GM19239 (cell line): ENCODE measurements at regions not wholly inside any gene's neighbourhood (a gene's known extent, or its start where the extent isn't known, plus 50 kb on each side); places are given as distances from the start of the nearest gene placed in this dataset.
"Not testable (repeated sequence)": the region's sequence is repeated elsewhere in the genome, so short reads cannot be mapped to it uniquely, and the experiment has no call there.

Experiments used
- DNase-seq: peaks from one replicate; pipeline ENCODE4 v3.0.0; 2011; ENCODE audit warnings: low spot score; ENCODE audit not compliant: insufficient read length
- FAIRE-seq: peaks from 2 replicates; lab custom pipeline; 2011; peaks lifted over from hg19 to GRCh38; lab: Jason Lieb, UNC

DNA sequence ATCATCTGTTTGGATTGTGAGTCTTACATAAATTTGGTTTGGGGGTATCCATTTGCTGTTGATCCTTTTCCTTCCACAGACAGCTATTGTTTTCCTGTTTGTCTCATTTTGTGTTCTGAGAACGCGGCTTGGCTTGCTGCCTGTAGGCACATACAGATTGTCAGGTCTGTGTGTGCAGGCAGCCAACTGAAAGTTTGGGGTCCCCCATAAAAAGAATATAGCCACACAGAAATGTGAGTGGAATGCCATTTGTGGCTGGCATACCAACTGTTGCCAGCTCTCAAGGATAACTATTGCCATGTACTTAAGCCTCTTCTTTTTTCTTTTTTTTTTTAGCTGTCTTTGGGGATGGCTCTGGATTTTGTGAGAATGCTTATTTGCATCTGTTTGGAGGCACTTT, 1308.0 kb downstream of the ROBO1 start:
- DNase-seq (no peak), FAIRE-seq (no peak)

DNA sequence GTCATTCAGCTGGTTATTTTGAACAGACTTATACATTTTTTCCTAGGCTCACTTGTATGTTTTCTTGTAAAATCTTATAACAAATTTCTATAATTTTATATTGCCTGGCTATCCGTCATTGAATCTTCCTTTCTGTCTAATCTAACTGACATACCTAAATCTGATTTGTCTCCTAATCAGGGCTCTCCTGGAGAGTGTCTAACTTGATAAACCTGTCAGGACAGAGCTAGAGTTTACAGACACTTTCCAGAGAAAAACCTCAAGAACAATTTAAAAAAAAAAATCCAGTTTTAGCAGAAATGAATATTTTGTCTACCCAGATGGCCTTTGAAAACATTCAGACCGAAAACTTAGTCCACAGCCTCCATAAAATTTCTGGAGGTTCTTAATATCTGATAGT, 1305.8 kb downstream of the ROBO1 start:
- FAIRE-seq (no peak), DNase-seq (no peak)

DNA sequence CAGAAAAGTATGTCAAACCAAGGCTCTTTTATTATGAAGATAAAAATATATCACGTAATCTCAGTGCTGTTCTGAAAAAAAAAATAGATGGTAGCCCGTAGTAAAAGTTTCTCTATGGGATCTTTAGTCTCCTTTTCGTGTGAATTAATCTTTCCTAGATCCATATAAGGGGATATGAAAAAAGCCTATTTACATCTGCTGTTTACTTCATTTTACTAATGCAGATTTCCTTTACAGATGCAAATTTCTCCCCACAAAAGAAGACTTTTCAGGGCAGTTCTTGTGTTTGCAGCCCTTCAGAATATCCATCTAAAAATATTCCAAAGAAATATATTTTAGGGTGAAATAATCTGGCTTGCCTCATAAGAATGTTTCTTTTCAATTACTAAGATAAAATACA, 1291.7 kb downstream of the ROBO1 start:
- no peak for FAIRE-seq
- no peak for DNase-seq

- DNase-seq: no peak
- FAIRE-seq: no peak
These were observed 1286.7 kb downstream of the ROBO1 start for GRCh38 chr3:78481050-78481449.

GRCh38 chr3:78483090-78483489, 1284.7 kb downstream of the ROBO1 start:
- DNase-seq (no peak), FAIRE-seq (no peak)

GRCh38 chr3:78494851-78495250, 1272.9 kb downstream of the ROBO1 start:
- FAIRE-seq: no peak
- no peak for DNase-seq

- DNase-seq (no peak), FAIRE-seq (no peak)
These were observed 1272.5 kb downstream of the ROBO1 start for GRCh38 chr3:78495301-78495700.

DNA sequence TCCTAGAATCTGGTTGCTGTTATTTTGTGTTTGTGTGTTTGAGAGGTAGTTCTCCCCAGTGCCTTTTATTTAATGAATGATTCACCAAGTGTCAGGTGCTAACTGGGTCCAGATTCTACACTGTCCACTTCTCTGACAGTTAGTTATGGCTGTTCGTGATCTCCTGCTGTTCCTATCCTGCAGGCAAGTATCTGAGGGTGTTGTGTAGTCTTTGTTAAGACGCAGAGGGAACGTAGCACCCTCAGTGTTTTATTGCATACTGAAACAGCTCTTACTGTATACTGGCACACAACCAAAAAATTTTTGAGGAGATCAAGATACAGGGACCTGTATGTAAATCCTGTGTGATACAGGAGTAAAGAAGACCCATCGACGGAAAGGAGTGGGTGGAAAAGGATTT, 1271.3 kb downstream of the ROBO1 start:
- no peak for FAIRE-seq
- DNase-seq: no peak

- DNase-seq (no peak), FAIRE-seq (no peak)
These were observed 1270.8 kb downstream of the ROBO1 start for GRCh38 chr3:78497021-78497420.

DNA sequence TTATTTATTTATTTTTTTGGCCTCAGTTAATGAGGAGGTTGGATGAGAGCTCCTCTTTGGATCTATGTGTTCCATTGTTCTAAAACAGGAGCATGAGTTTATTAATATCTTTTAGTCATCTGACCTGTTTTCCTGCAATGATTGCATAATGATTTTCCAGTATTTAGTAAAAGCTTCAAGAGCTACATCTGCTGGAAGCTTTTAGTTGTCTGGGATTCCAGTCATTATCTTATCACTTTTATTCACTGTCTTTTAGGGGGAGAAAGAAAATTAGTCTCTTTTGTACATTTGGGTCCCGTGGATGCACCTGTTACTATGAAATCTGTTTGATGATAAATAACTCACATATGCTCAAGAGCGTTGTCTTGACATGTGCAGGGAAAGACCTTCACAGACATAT, 1270.0 kb downstream of the ROBO1 start:
- DNase-seq (no peak), FAIRE-seq (no peak)

DNA sequence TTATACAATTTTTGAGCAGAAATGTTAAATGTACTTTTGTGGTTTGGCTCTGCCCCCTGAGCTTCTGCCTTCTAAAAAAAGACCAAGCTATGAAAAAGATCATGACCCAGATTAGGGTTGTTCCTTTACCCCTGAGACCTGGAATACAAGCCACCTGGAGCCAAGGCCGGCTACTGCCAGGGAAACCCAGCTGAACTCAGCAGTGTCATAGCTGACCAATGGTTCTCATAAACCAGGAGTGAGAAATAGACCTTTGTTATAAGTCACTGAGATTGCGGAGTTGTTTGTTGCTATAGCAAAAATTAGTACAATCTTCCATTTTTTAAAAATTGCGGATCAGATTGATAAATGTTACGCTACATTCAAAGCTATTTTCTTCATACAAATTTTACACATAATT, 1261.7 kb downstream of the ROBO1 start:
- no peak for DNase-seq
- FAIRE-seq: no peak

DNA sequence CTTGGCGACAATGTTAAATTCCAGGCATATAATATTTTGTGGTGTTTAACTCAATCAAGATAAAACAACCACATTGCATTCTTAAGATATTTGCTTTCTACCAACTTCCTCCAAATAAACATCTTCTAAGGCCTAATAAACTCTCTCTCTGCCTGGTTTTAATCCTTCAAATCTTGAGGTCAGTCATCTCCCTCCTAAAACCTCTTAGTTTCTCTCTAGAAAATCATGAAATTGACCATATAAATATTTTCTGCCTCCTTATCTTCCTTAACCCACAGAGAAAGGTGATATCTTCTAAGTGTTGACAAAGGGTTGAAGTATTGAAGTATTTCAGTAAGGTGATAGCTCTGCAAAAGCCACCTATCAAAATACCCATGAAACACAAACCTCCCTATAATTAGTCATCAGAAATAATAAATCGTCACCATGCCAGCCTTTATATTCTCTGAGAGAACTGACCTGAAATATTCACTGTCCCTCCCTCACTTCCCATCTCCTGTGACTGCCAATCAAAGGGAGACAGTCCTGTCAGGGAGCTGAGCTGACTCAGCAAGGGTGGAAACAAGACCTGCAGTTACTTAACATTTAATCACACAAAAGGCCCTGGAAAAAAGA, 1261.1 kb downstream of the ROBO1 start:
- DNase-seq (no peak), FAIRE-seq (no peak)

DNA sequence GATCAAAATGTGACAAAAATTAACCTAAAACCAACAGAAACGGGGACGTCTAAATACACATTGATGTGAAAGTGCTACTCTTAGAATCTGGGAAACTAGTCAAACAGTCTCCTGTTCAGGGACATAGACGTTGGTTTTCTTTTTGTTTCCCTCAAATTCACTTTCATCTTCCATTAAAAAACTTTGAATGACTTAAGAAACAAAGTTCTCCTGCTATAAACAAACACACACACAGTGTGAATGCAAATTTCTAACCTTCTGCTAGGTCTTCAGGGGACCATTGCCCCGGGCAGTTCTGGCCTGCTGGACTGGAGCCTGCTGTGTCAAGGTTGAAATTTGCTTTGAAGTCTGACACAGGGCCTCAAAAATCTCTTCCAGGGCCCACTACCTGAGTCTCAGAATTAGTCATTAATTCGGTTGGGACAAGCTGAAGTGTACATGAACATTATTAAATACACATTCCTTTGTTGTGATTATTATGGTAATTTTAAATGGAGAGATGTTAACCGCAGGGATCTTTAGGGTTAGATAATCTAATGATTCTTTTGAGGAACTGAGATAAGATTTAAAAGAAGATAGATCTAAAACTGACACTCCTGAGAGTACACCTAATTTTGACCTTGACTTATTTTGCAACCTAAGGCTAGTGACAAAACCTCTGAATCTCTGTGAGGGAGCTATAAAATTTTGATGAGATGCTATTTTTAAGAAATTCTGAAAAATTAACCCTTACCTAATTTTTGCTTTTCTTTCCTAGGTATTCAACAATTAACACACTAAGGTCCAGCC, 1260.4 kb downstream of the ROBO1 start:
- no peak for FAIRE-seq
- no peak for DNase-seq

DNA sequence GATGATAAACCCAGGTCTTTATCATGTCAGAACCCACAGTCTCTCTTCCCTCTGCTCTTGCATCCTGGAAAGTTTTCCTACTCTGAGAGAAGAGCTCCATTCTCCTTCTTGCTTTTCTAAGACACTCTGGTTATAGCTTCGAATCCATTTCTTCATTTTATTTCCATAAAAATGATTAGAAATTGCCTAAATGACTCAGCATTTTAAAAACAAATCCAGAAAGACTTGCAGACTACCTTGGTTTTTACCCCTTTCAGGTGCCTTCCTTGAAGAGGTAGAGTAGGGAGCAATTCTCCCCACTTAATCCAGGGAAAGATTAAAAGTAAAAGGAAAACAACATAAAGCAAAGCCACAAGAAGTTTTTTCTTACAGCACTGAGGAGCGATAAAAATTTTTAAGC, 1256.0 kb downstream of the ROBO1 start:
- DNase-seq (no peak), FAIRE-seq (no peak)

GRCh38 chr3:78512786-78513185, 1255.0 kb downstream of the ROBO1 start:
- DNase-seq, FAIRE-seq: not testable (repeated sequence)

DNA sequence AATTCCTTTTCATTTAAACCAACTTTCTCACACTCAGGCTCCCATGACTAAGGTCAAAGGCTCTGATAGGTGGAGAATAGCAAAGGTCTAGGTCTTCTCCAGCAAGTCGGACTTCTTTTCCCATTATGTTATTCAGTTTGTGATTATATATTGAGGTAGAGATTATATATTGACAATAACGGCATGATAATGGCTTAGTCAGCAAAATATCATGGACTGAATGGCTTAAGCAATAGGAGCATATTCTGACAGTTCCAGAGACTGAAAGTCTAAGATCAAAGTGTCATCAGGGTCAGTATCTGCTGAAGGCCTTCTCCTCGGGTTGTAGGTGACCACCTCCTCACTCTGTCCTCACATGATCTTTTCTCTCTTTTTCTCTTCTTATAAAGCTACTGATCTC, 1251.4 kb downstream of the ROBO1 start:
- no peak for DNase-seq
- no peak for FAIRE-seq

- FAIRE-seq: no peak
These were observed 1250.9 kb downstream of the ROBO1 start for GRCh38 chr3:78516937-78517336.

GRCh38 chr3:78517965-78518364, 1249.8 kb downstream of the ROBO1 start:
- no peak for DNase-seq
- no peak for FAIRE-seq

More at GRCh38 chr3:78516937-78517336, 1250.9 kb downstream of the ROBO1 start:
- DNase-seq: no peak

DNA sequence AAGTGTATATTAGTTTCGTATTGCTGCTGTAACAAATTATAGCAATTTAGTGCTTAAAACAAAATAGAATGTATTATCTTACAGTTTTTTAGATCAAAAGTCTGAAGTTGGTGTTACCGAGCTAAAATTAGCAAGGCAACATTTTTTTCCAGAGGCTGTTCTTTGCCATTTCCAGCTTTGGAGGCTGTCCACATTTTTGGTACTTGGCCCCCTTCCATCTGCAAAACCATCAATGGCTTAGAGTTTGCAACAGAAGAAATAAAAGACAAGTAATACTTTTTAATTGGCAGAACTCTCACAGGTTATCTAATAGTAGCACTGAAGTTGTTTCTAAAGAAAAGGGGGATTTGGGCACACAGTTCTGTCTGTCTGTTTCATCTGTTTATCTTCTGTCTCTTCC, 1248.5 kb downstream of the ROBO1 start:
- FAIRE-seq (no peak), DNase-seq (no peak)

- DNase-seq: no peak
- FAIRE-seq: no peak
These were observed 1238.2 kb downstream of the ROBO1 start for GRCh38 chr3:78529601-78530000.

DNA sequence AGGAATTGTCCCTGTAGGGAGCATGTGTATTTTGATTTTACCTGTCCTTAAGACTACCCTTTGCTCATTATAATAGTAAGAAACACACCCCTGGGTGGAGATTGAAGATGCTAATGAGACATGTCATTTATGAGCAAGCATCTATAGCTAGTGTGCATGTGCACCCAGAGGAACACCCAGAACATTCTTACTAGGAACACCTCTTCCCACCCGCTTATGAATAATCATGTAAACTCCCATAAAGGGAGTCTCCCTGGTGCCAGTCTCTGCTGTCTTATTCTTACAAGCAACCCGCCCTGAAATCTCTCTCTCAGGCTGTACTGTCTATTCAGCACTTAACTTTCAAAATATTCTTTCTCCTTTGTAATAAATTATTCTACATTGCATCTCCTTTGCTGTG, 1227.3 kb downstream of the ROBO1 start:
- FAIRE-seq: no peak
- DNase-seq: no peak

GRCh38 chr3:78545827-78546226, 1222.0 kb downstream of the ROBO1 start:
- no peak for FAIRE-seq

More at GRCh38 chr3:78545827-78546226, 1222.0 kb downstream of the ROBO1 start:
- DNase-seq: no peak
